GM21423 (cell line): ENCODE measurements at regions not wholly inside any gene's neighbourhood (a gene's known extent, or its start where the extent isn't known, plus 50 kb on each side); places are given as distances from the start of the nearest gene placed in this dataset.

Experiments
- ATAC-seq: cut with Tn5 transposase; IDR thresholded peaks from one replicate; pipeline ENCODE4 v1.9.1; 2021; ENCODE audit warnings: mild to moderate bottlenecking, moderate library complexity; ENCODE audit not compliant: unreplicated experiment

- ATAC-seq: no peak
Observed at GRCh38 chr14:29030970-29031369, 264.4 kb downstream of the FOXG1 start.

- no peak for ATAC-seq
Observed at GRCh38 chr14:29035134-29035533, 268.5 kb downstream of the FOXG1 start.

- no peak for ATAC-seq
Observed at GRCh38 chr14:29037411-29037810, 270.8 kb downstream of the FOXG1 start.

GRCh38 chr14:29039171-29039570 lies 272.6 kb downstream of the FOXG1 start:
- no peak for ATAC-seq

GRCh38 chr14:29042551-29042950 lies 276.0 kb downstream of the FOXG1 start:
- no peak for ATAC-seq

GRCh38 chr14:29043737-29044136 lies 277.1 kb downstream of the FOXG1 start:
- no peak for ATAC-seq

- ATAC-seq: no peak
Observed at GRCh38 chr14:29045237-29045636, 278.6 kb downstream of the FOXG1 start.

GRCh38 chr14:29054119-29054518 lies 287.5 kb downstream of the FOXG1 start:
- ATAC-seq: no peak

- ATAC-seq: no peak
Observed at GRCh38 chr14:29056041-29056566, 289.5 kb downstream of the FOXG1 start.

- ATAC-seq: no peak
Observed at GRCh38 chr14:29061702-29062101, 295.1 kb downstream of the FOXG1 start.

GRCh38 chr14:29062466-29062865 lies 295.9 kb downstream of the FOXG1 start:
- ATAC-seq: no peak

GRCh38 chr14:29062976-29063375 lies 296.4 kb downstream of the FOXG1 start:
- ATAC-seq: no peak

GRCh38 chr14:29064305-29064900 lies 297.8 kb downstream of the FOXG1 start:
- no peak for ATAC-seq

- ATAC-seq: no peak
Observed at GRCh38 chr14:29069228-29069627, 302.6 kb downstream of the FOXG1 start.

- no peak for ATAC-seq
Observed at GRCh38 chr14:29075761-29076160, 309.2 kb downstream of the FOXG1 start.

GRCh38 chr14:29077916-29078315 lies 311.3 kb downstream of the FOXG1 start:
- no peak for ATAC-seq

- no peak for ATAC-seq
Observed at GRCh38 chr14:29078810-29079522, 312.4 kb downstream of the FOXG1 start.

GRCh38 chr14:29085546-29085945 lies 319.0 kb downstream of the FOXG1 start:
- ATAC-seq: no peak

GRCh38 chr14:29089849-29090248 lies 323.3 kb downstream of the FOXG1 start:
- no peak for ATAC-seq

- ATAC-seq: no peak
Observed at GRCh38 chr14:29092121-29092520, 325.5 kb downstream of the FOXG1 start.

- ATAC-seq: no peak
Observed at GRCh38 chr14:29097476-29097875, 330.9 kb downstream of the FOXG1 start.

GRCh38 chr14:29098656-29099055 lies 332.1 kb downstream of the FOXG1 start:
- no peak for ATAC-seq
